NCI-H2171 (cell line): ENCODE measurements at regions not wholly inside any gene's neighbourhood (a gene's known extent, or its start where the extent isn't known, plus 50 kb on each side); places are given as distances from the start of the nearest gene placed in this dataset.
A peak's percentile ranks its signal among the peaks of the same experiment; 100 is the strongest.

ENCODE experiments used
- DNase-seq: peaks from one replicate; lab custom pipeline; 2025; lab: John Stamatoyannopoulos, UW

DNA sequence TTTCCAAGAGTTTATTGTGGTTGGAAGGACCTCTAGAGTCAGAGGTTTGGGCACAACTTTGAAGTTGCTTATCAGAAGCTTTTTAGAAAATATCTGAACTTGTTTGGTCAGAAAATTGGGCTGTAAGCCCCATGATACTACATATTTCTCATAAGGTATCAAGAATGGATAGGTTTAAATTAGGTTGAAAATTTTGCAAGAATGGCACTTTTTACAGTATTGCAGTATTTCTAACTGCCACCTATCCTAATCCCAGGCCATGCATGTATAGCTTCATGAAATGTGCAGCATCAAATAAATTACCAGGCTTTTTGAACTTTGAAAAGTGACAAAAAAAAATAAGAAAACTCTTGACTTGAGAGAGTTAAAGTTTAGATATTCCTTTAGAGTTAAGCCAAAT is 367.2 kb downstream of the FIGN start:
- no peak for DNase-seq

DNA sequence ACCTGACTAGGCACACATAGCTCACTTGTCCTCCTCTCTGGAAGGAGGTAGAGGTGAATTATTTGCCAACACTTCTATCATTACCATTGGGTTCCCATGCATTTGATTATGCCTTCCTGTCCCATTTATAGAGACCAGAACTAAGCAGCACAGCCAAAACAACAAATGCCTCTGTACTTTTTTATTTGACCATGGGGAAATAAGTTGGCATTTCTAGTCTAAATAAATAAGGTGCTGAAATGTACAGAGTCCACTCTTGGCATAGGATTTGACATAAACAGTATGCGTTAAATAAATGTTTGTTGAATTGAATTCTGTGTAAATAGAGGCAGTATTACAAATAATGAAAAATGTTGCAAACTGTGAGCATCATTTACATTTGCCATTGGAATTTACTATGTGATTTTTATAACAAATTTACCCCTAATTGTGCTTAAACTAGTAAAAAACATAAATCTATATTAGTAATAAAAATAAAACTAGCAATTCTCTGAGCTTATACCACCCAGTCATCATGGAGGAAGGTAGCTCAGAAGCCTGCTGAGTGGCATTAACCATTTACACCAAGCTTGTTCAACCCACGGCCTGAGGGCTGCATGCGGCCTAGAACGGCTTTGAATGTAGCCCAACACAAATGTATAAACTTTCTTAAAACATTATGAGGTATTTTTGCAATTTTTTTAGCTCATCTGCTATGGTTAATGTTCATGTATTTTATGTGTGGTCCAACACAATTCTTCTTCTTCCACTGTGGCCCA is 367.8 kb downstream of the FIGN start:
- DNase-seq = no peak

DNA sequence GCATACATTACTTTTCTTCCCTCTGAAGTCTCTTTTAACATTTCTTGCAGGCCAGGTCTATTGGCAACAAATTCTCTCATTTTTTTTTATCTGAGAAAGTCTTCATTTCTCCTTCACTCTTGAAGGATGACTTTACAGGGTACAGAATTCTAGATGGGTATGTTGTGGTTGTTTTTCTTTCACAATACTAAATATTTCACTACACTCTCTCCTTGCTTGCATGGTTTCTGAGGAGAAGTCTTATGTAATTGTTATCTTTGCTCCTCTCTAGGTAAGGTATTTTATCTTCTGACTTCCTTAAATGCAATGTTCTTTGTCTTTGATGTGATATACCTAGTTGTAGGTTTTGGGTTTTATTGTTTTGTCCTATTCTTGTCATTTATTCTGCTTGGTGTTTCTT is 371.1 kb downstream of the FIGN start:
- no peak for DNase-seq

DNA sequence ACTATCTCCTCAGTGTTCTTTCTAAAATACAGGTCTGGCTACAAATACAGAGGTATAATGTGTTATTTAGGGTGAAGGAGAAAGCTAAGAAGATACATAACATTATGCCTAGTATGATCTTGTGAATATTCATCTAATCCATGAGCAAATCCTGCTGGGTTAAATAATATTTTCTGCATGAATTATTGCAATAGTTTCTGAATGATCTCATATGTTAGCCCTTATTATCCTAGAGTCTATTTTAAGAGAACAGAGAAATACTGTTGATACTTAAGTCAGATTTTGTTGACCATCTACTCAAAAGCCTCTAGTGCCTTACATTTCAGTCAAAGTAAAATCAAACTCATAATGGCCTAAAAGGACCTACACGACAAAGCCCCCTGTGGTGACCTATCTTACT is 382.3 kb downstream of the FIGN start:
- no peak for DNase-seq

DNA sequence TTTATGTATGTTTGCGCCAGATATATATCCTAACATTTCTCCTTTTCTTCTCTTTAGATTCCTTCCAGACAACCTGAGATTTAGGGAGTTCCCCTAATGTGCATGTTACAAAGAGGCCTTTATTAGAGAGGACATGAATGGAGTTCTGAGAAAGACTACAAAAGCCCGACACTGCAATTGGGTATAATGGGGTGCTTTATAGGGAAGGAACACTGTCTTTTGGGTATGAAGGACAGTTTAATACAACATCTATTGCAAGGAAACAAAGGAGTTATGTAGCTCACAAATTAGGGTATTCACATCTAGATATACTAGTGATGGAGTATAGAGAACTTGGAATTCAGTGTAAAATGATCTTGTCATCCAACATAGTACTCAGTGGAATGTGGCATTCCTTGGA is 383.8 kb downstream of the FIGN start:
- DNase-seq = no peak

DNA sequence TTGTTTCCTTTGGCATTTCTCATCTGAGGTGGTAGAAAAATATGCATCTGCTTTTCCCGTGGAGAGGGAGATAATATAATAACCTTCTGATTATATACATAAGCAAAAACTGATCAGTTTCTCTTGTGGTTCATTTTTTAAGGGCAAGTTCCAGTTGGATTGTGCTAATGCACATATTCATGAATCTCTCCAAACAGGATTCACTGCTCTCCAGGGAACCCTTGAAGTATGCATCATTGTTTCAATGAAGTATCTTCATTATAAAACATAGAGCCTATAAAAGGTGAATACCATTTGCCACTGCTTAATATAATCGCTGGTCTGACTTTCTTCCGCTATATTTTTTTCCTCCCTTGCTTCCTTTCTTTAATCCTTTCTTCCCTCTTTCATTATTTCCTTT is 384.7 kb downstream of the FIGN start:
- DNase-seq = no peak

DNA sequence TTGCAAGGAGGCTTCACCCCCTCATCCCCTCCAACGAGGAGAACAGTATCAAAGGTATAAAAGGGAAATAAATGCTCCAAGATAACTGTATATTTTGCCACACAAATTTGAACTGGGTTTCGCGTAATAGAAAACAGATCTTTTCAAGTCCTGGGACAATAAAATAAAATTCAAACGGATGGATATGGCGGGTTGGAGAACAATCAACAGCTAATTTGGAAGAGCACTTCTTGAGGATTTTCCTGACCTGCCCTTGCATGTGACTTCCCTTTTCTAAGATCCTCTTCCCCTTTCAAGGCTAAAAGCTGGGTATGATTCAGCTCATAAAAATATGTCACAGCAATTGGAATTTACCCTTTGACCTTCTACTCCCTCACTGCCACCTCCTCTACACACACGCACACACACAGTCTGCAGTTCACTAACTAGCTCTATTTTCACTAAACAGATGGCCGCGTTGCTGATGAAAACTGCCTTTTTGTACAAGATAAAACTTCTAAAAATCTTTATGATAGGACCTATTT is 386.9 kb downstream of the FIGN start:
- DNase-seq = no peak

DNA sequence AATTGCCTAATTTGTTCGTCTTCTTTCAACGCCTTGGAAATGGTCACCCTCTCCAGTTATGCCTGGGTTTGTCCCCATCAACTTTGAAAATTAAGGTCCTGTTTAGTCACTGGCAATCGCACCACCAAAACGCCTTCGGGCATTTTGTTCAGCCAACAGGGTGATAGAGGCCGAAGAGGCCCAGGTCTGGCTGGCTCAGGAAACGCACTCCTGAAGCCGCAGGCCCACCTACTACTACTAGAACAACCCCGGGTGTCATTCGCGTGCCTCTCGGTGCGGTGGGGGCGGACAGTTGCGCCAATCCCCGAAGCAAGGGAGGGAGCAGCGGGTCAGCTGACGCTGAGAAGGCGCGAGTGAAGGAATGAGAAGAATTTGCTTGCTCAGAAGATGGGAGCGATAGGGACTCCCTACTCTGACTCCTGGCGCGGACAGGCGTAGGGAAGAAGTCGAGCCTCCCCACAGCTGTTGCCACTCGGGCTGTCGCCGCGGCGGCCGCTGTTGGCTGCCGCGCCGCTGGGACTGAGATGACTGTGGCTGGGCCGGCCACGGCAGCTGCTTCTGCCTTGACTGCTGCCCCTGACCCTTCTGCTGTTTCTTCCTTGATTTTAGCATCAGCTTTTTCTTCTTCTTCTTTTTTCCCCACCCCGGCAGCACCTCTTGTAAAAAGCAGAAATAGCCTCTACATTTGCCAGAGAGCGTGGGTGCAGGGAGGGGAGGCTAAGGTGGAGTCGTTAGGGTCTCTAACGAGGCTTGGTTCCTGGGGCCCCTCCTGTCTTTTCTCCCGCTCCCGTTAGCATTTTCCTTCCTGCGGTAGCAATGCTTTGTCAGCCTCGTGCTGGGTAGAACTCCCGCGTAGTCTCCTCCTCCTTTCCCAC is 387.6 kb downstream of the FIGN start:
- DNase-seq = no peak

DNA sequence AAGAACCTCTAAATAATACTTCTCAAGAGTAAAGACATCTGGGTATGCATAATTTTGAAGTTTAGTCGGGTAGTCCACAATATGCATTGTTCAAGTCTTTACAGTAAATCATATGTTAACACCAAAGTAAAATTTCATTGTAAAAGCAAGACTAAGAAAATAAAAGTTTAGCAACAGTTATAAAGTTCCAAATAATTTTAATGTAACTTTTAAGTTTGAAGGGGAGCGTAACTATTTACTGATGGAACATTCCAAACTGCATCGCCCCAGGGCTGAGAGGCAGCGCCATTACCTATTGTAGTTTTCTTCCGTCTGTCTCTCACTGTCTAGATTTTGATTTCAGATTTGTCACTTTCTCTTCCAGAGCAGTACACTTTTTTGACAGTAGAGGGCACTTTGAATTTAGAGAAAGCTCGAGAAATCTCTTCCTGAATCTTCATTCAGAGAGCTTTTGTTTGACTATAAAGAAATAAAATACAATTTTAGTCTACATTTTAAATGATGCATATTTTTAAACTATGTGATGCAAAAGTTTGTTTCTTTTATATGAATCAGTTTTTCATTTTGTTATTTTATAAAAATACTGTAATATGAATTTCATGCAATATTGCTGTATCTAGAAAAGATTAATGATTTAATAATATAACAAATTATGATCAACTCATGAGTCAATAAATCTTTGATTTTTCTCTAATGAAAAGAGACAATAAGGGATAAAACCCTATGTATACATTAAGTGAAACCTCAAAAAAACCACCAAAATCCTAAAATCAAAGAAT is 389.8 kb downstream of the FIGN start:
- DNase-seq = peak; percentile 6

DNA sequence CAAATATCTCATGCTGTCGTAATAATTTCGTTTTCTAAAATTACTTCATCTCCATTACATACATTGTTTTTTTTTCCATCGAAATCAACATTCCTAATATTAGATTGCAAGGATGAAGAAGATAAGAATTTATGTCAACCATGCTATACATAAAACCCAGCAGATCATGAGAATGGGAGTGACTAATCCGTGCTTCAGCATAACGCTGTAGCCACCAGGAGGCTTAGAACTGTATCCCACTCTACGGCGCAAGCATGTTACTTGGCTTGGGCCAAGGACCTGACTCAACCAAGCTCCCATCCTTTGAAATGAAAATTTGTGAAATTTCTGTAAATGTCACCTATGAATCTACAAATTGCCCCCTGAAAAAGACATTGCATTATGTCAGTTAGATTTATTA is 392.5 kb downstream of the FIGN start:
- no peak for DNase-seq

DNA sequence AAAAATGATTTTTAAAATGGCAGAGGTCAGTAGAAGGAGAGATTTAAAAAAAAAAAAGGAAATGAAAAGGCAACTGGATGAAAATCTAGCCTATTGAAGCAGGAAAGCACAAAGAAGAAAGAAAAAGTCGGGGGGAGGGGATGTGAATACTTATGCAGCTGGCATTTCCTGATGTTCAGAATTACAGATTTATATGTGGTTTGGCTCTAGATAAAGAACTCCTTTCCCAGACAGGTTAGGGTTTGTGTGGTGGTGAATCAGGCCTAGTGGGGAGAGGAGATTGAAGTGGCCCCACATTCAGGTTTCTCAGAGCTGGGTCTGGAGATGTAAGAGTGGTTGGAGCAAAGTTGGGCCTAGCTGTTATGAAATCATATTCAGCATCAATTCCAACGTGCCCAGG is 394.4 kb downstream of the FIGN start:
- no peak for DNase-seq

DNA sequence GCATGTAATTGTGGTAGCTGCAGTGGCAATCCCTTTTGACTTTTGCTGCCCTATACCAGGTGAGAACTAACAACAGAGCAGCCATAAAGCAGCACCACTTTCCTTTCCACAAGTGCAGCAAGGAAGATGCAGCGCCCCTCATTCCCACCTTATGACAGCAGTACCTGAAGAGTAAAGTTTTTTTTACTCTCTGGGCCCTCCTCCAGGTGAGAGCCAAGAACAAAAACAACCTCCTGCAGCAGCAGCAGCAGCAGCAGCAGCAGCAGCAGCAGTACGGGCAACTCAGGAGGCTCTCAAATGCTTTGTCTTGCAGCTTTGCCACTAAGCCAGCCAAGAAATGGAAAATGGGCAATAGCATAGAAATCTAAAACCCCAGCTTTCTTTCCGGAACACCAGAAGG is 397.5 kb downstream of the FIGN start:
- DNase-seq = no peak

DNA sequence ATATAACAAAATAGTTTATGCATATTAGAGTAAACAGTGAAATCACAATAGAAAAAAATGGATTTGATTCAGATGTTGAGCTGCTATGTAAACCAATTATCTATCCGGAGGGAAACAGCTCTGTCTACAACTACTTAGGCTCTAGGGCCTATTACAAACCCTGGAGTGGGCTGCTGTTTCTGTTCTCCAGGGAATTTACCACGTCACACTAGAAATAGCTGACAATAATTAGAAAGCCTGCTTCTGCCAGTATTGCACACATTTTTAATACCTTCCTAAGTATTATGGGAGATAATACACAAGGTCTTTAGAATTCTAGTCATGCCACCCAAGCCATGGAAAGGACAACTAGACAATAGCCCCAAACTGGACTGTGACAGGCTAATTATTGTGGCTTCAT is 411.1 kb downstream of the FIGN start:
- DNase-seq = no peak

DNA sequence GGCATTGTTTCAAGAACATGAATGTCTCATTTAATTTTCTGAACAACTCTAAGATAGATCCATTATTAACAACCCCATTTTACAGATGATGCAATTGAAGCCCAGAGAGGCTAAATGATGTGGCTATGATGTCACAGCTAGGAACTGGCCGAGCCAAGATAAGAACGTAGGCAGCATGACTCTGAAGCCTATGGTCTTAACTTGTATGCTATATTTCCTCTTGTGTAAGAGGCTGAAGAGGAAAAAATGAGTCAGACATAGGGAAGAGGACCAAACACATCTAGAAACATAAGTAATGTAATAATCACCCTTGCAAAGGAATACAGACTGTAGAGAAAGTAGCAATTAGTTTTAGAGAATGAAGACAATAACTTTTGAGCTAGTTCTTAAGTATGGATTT is 416.8 kb downstream of the FIGN start:
- no peak for DNase-seq

DNA sequence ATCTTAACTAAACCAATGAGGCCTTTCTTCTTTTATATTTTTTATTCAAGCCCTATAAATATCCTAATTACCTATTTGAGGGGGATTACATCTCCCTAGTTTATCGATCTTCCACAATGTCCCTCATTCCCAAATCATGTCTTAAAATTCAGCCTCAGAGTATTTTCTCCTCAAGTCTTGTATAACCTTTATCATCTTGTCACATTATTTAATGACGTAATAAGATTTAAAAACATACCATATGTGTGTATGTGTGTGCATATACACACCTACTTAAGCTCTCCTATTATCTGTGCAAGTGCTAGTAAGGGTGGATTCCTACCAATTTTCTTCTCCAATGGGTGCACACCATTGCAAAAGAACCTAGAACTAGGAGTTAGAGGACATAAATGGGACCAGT is 421.1 kb downstream of the FIGN start:
- no peak for DNase-seq

DNA sequence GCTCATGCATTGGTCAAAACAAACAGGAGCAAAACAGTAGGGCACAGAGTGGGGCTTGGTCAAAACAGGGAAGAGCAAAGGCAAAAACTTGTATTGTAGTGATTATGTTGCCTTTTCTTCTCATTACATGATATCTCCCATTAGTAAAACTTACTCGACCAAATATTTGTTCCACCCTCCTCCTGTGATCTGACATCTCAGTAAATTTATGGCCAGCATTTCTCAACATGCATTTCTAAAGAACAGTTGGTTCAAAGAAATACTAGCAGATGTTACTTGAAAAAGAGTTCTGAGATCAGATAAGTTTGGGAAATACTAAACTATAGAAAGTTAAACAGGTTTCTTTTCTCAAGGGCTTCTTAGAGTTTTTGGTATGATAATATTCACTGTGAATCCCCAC is 423.1 kb downstream of the FIGN start:
- no peak for DNase-seq

DNA sequence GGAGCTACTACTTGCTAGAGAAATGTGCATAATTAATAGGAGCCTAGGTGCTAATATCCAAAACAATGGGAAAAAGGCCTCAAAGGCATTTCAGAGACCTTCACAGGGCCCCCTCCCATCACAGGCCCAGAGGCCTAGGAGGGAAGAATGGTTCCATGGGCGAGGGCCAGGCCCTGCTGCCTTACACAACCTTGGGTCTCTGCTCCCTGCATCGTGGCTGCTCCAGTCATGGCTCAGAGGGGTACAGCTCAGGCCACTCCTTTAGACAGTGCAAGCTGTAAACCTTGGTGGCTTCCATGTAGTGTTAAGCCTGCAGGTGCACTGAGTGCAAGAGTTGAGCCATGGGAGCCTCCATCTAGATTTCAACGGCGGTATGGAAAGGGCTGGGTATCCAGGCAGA is 429.2 kb downstream of the FIGN start:
- no peak for DNase-seq

DNA sequence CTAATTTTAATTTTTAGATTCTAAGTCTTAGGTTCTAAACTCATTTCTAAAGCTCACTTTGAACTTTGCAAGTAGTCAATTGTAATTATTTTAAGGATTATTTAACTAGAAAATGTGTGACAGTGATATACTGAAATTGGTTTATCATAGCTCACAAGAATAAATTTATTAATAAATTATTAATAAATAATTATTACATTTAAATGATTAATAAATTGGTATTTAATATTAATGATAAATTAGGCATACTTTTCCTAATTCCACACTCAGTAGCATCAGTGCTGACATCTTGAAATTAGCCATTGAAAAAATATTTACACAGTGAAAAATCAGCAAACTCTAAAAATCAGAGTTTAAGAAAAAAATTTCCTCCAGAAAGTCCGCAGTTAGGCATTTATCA is 433.7 kb downstream of the FIGN start:
- DNase-seq = no peak

DNA sequence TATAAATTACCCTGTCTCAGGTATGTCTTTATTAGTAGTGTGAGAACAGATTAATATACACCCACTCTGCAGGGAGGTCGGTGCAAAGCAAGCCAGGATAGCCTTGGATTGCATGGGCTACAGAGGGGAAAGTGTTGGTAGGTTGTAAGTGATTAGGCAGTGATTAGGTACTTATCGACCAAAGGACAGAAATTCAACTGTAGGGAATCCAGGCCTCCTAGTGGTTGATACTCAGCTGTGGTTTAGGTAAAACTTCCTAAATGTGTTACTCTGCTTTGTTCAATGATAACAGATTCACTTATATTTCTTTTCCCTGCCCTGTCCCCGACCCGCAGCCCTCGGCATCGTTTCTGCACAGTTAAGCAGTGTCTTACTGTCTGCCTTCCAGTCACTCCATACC is 444.0 kb downstream of the FIGN start:
- no peak for DNase-seq

DNA sequence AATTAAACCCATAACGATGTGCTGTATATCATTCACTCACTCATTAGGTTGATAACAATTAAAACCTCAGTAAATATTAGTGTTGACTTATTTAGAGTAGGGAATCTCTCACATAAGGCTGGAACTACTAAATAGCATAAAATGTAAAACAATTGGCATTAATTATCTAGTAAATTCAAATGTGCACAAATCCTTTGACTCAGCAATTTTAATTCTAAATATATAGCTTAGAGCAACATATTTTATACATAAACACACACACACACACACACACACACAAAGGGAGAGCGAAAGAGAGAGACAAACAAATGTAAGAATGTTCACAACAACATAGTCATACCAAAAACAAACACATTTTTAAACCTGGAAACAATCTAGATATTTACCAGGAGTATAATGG is 443.1 kb upstream of the KCNH7 start:
- no peak for DNase-seq

DNA sequence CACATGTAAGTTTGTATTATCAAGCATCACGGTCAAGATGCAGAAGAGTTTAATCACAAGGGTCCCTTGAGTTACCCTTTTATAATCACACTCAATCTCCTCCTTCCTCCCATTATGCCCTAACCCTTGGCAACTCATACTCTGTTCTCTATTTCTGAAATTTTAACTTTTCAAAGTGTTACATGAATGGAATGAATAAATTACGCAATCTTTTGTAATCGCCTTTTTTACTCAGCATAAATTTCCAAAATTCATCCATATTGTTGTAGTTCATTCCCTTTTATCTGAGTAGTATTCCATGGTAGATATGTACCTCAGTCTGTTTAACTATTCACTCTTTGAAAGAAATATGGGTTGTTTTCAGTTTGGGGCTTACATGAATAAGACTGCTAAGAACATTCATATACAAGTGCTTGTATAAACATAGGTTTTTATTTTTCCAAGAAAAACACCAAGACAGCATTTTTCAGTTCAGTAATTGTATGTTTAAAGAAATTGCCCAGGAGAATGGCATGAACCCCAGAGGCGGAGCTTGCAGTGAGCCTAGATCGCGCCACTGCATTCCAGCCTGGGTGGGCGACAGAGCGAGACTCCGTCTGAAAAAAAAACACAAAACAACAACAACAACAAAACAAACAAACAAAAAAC is 430.9 kb upstream of the KCNH7 start:
- DNase-seq = no peak

DNA sequence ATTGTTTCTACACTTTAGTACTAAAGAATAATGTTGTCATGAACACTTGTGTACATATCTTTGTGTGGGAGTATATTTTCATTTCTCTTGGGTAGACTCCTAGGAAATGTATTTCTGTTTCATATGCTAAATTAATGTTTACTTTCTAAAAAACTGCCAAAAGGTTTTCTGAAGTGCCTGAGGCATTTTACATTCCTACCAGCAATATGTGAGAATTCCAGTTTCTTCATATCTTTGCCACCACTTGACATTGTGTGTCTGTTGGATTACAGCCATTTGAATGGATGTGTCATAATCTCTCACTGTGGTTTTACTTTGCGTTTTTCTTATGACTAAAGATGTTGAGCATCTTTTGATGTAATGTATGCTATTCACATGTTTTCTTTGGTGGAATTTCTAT is 428.2 kb upstream of the KCNH7 start:
- DNase-seq = no peak
